CD4-positive, alpha-beta memory T cell (primary cell): ENCODE measurements at regions not wholly inside any gene's neighbourhood (a gene's known extent, or its start where the extent isn't known, plus 50 kb on each side); places are given as distances from the start of the nearest gene placed in this dataset.
A peak's percentile ranks its signal among the peaks of the same experiment; 100 is the strongest.

ENCODE experiments used
- CTCF ChIA-PET: fragments of 350-600 bp; sonication (Branson Sonifier 250); formaldehyde crosslinking; loops from one replicate; lab custom pipeline; 2021; ENCODE audit warnings: inconsistent platforms; ENCODE audit not compliant: partially characterized antibody; lab: Charles Lee
- POLR2A ChIA-PET: fragments of 350-600 bp; sonication (Branson Sonifier 250); formaldehyde crosslinking; loops from one replicate; lab custom pipeline; 2021; ENCODE audit not compliant: partially characterized antibody; lab: Charles Lee
- DNase-seq, 5 donors: peaks; one replicate each; pipeline versions ENCODE4 v3.0.0 to v3.0.0-alpha.2; 2020 to 2022; ENCODE audit warnings: mixed read lengths in 1 of 5
- H3K27ac ChIP-seq: one replicate; pipeline ENCODE4 v1.7.0; 2013; ENCODE audit warnings: low read depth, low read length
- H3K27me3 ChIP-seq: 2 replicates; pipeline ENCODE4 v1.7.0; 2013; ENCODE audit warnings: mild to moderate bottlenecking, low read length, moderate library complexity; ENCODE audit not compliant: insufficient read depth
- H3K36me3 ChIP-seq: 2 replicates; pipeline ENCODE4 v1.7.0; 2013; ENCODE audit warnings: mild to moderate bottlenecking, low read length, moderate library complexity; ENCODE audit not compliant: insufficient read depth
- H3K4me1 ChIP-seq: 2 replicates; pipeline ENCODE4 v1.7.0; 2013; ENCODE audit warnings: mild to moderate bottlenecking, low read length, moderate library complexity; ENCODE audit not compliant: insufficient read depth
- H3K4me3 ChIP-seq, 2 donors: one replicate each; pipeline ENCODE4 v1.7.0; 2013; ENCODE audit warnings: low read length in 2 of 2, mild to moderate bottlenecking in 1 of 2
- H3K9me3 ChIP-seq, 2 donors: one replicate each; pipeline ENCODE4 v1.7.0; 2013; ENCODE audit warnings: low read length in 2 of 2, control low read depth in 1 of 2; ENCODE audit not compliant: control insufficient read depth in 1 of 2
- H3K27ac Mint-ChIP-seq, 7 donors: one replicate each; pipeline ENCODE4 v1.8.0; 2020 to 2021; ENCODE audit warnings: mixed read lengths in 7 of 7, mild to moderate bottlenecking in 6 of 7, inconsistent platforms in 3 of 7, moderate library complexity in 3 of 7
- H3K27me3 Mint-ChIP-seq, 2 donors: one replicate each; pipeline ENCODE4 v1.8.0; 2020 to 2021; ENCODE audit warnings: mixed read lengths in 2 of 2
- H3K36me3 Mint-ChIP-seq, 2 donors: one replicate each; pipeline ENCODE4 v1.8.0; 2020 to 2021; ENCODE audit warnings: mixed read lengths in 2 of 2, inconsistent platforms in 1 of 2, mild to moderate bottlenecking in 1 of 2
- H3K4me1 Mint-ChIP-seq, 4 donors: one replicate each; pipeline ENCODE4 v1.8.0; 2020 to 2021; ENCODE audit warnings: mixed read lengths in 4 of 4, mild to moderate bottlenecking in 1 of 4
- H3K4me3 Mint-ChIP-seq, 8 donors: one replicate each; pipeline ENCODE4 v1.8.0; 2020 to 2021; ENCODE audit warnings: mixed read lengths in 8 of 8, mild to moderate bottlenecking in 7 of 8, moderate library complexity in 6 of 8, inconsistent platforms in 3 of 8
- H3K9me3 Mint-ChIP-seq, 8 donors: one replicate each; pipeline ENCODE4 v1.8.0; 2020 to 2021; ENCODE audit warnings: mixed read lengths in 8 of 8, mild to moderate bottlenecking in 5 of 8, inconsistent platforms in 3 of 8, moderate library complexity in 1 of 8
- intact Hi-C: fragments of 100-400 bp; cut with micrococcal nuclease; formaldehyde crosslinking; loops from one replicate; pipeline ENCODE4 v1.15.1; 2023

DNA sequence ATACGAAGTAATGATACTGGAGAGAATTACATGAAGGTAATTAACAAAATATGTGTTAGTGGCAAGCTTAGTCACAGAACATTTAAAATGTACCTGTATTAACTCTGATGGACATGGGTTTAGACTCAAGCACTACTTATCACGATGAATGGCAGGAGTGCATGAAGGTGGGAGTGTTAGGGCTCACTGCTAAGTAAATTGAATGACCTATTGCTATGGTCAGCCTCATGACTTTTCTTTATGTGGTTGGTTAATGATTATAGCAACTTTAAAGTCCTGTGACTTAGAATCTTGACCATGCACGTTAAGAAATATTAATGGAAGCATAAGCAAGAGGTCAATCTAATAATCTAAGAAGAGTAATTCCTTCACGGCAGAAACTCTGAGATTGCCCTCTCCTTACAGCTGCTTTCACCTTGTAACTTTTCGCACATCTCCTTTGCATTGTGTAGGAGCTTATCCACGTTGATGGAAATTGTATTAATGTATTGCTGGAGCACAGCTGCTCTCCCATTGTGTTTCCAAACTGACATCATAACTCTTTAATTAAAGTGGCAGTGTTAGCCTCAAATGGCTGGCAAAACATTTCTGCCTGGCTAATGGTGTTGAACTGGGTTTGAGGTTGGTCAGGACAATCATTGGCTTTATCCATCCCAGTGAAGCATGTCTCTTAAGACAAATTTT, 114.5 kb downstream of the RXFP2 start:
- Mint-ChIP-seq H3K27ac (peak overlapping the region in 1 of 7 donors; percentile 16), H3K4me3 (no peak overlapping the region), H3K36me3 (peaks cover 0 to 4% of the 10 kb centered on the region in 2 donors), H3K9me3 (peaks cover 0 to 2% (median 0%) of the 10 kb centered on the region in 8 donors), H3K27me3 (peaks cover 0 to 5% of the 10 kb centered on the region in 2 donors), H3K4me1 (peaks cover 7 to 18% (median 12%) of the 10 kb centered on the region in 4 donors)
- Histone ChIP-seq H3K9me3 (no peaks in the 10 kb centered on the region), H3K4me1 (peaks cover 4% of the 10 kb centered on the region), H3K27me3 (no peaks in the 10 kb centered on the region), H3K4me3 (no peak overlapping the region), H3K36me3 (no peaks in the 10 kb centered on the region), H3K27ac (no peak overlapping the region)
- ChIA-PET POLR2A (no interaction called here), CTCF (no interaction called here)
- no peak for DNase-seq
- intact Hi-C loops, result no loop called here

- Mint-ChIP-seq H3K4me3 (no peak overlapping the region), H3K27ac (no peak overlapping the region), H3K4me1 (peaks cover 2 to 6% (median 5%) of the 10 kb centered on the region in 4 donors), H3K36me3 (peaks cover 0 to 14% of the 10 kb centered on the region in 2 donors), H3K27me3 (peaks cover 0 to 3% of the 10 kb centered on the region in 2 donors), H3K9me3 (peaks cover 0 to 3% (median 0%) of the 10 kb centered on the region in 8 donors)
- no peak overlapping the region for H3K4me3 ChIP-seq
- CTCF ChIA-PET, result no interaction called here
- H3K36me3 ChIP-seq, result no peaks in the 10 kb centered on the region
- no peaks in the 10 kb centered on the region for H3K9me3 ChIP-seq
- H3K27me3 ChIP-seq, result no peaks in the 10 kb centered on the region
- no peak for DNase-seq
- no peaks in the 10 kb centered on the region for H3K4me1 ChIP-seq
- POLR2A ChIA-PET, result no interaction called here
- intact Hi-C loops, result no loop called here
- no peak overlapping the region for H3K27ac ChIP-seq
Measured at GRCh38 chr13:31859571-31859970, 120.2 kb downstream of the RXFP2 start.

GRCh38 chr13:31860002-31860401, 120.7 kb downstream of the RXFP2 start:
- Mint-ChIP-seq H3K27me3 (peaks cover 0 to 3% of the 10 kb centered on the region in 2 donors), H3K4me3 (no peak overlapping the region), H3K4me1 (peaks cover 2 to 10% (median 5%) of the 10 kb centered on the region in 4 donors), H3K9me3 (peaks cover 0 to 3% (median 0%) of the 10 kb centered on the region in 8 donors), H3K27ac (peak overlapping the region in 1 of 7 donors; percentile 22), H3K36me3 (peaks cover 0 to 14% of the 10 kb centered on the region in 2 donors)
- Histone ChIP-seq H3K36me3 (no peaks in the 10 kb centered on the region), H3K4me3 (no peak overlapping the region), H3K27ac (no peak overlapping the region), H3K4me1 (no peaks in the 10 kb centered on the region), H3K27me3 (no peaks in the 10 kb centered on the region), H3K9me3 (no peaks in the 10 kb centered on the region)
- ChIA-PET POLR2A (no interaction called here), CTCF (no interaction called here)
- no peak for DNase-seq
- intact Hi-C loops, result no loop called here

DNA sequence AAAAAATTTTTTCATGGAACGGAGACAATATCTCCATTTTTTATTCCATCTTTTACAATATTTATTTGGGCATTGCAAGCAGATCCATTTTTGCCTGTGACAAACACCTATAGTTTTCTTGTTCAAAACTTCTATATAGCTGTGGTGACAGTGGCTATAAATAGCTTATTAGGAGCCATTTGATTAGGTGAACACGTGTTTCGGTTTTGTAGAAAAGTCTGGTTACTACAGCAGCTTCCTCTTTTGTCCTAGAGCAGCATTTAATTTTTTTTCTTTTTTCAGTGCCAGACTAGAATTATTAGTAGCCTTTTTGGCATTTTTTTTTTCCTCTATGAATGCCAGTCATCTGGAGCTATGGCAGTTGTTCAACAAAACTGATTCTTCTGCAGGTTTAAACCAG, 123.5 kb downstream of the RXFP2 start:
- Histone ChIP-seq H3K36me3 (no peaks in the 10 kb centered on the region), H3K4me1 (no peaks in the 10 kb centered on the region), H3K4me3 (no peak overlapping the region), H3K27me3 (no peaks in the 10 kb centered on the region), H3K27ac (no peak overlapping the region), H3K9me3 (no peaks in the 10 kb centered on the region)
- Mint-ChIP-seq H3K9me3 (peaks cover 0 to 3% (median 0%) of the 10 kb centered on the region in 8 donors), H3K4me1 (peaks cover 3 to 16% (median 9%) of the 10 kb centered on the region in 4 donors), H3K27me3 (peaks cover 0 to 3% of the 10 kb centered on the region in 2 donors), H3K36me3 (peaks cover 0 to 14% of the 10 kb centered on the region in 2 donors), H3K4me3 (no peak overlapping the region), H3K27ac (no peak overlapping the region)
- intact Hi-C loops, result no loop called here
- CTCF ChIA-PET, result no interaction called here
- no peak for DNase-seq
- POLR2A ChIA-PET, result no interaction called here

GRCh38 chr13:31864307-31864706, 125.0 kb downstream of the RXFP2 start:
- Histone ChIP-seq H3K9me3 (no peaks in the 10 kb centered on the region), H3K36me3 (no peaks in the 10 kb centered on the region), H3K4me1 (no peaks in the 10 kb centered on the region), H3K27me3 (no peaks in the 10 kb centered on the region), H3K4me3 (no peak overlapping the region), H3K27ac (no peak overlapping the region)
- Mint-ChIP-seq H3K27me3 (no peaks in the 10 kb centered on the region), H3K27ac (no peak overlapping the region), H3K4me1 (peaks cover 3 to 16% (median 9%) of the 10 kb centered on the region in 4 donors), H3K9me3 (peaks cover 0 to 3% (median 0%) of the 10 kb centered on the region in 8 donors), H3K4me3 (no peak overlapping the region), H3K36me3 (peaks cover 0 to 11% of the 10 kb centered on the region in 2 donors)
- POLR2A ChIA-PET, result no interaction called here
- intact Hi-C loops, result no loop called here
- CTCF ChIA-PET, result no interaction called here
- DNase-seq, result no peak

DNA sequence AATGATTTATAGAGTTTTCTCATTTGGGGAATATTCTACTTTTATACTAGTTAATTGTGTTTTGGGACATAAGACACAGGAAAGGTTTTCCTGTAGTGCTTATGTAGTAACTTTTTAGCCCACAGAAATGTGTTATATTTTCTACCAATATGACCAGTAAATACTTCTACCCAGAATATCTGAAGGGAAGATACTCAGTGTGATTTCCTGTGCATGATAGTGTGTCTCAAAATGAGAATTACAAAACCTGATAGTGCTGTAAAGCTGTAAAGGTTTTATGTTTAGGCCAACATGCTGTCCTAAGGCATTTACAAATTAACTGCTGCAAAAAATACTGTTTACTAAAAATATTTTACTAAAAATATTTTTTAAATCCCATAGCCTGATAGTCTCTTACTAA, 126.8 kb downstream of the RXFP2 start:
- no peaks in the 10 kb centered on the region for H3K4me1 ChIP-seq
- no peak overlapping the region for H3K4me3 Mint-ChIP-seq
- DNase-seq, result no peak
- peaks cover 3 to 25% (median 14%) of the 10 kb centered on the region in 4 donors for H3K4me1 Mint-ChIP-seq
- H3K36me3 Mint-ChIP-seq, result peaks cover 0 to 11% of the 10 kb centered on the region in 2 donors
- no peaks in the 10 kb centered on the region for H3K27me3 Mint-ChIP-seq
- no peaks in the 10 kb centered on the region for H3K36me3 ChIP-seq
- H3K9me3 Mint-ChIP-seq, result peaks cover 0 to 3% (median 0%) of the 10 kb centered on the region in 8 donors
- intact Hi-C loops, result no loop called here
- H3K27me3 ChIP-seq, result no peaks in the 10 kb centered on the region
- H3K4me3 ChIP-seq, result no peak overlapping the region
- POLR2A ChIA-PET, result no interaction called here
- CTCF ChIA-PET, result no interaction called here
- no peaks in the 10 kb centered on the region for H3K9me3 ChIP-seq
- no peak overlapping the region for H3K27ac ChIP-seq
- H3K27ac Mint-ChIP-seq, result no peak overlapping the region

DNA sequence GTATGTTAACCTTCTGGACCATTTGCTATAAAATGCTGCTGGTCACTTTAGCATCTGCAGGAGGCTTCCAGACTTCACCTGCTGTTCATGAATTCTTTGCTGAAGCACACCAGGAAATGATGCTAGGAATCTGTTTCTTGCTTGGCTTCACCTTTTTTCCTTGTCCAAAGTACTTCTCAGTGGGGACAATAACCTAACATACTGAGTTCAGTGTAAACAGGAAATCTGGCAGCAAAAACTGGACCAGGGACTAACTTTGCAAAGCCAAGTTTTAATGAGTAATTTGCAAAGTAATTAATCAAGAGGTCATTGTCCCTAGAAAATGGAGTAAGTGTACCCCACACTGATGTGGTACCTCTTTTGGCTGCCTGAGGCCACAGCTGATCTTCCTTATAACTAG, 128.4 kb downstream of the RXFP2 start:
- CTCF ChIA-PET, result no interaction called here

More for the DNA sequence above, 128.4 kb downstream of the RXFP2 start:
- no peak for DNase-seq
- peaks cover 4 to 21% (median 12%) of the 10 kb centered on the region in 4 donors for H3K4me1 Mint-ChIP-seq
- POLR2A ChIA-PET, result no interaction called here
- H3K27me3 Mint-ChIP-seq, result no peaks in the 10 kb centered on the region
- Histone ChIP-seq H3K27me3 (no peaks in the 10 kb centered on the region), H3K9me3 (no peaks in the 10 kb centered on the region), H3K4me1 (no peaks in the 10 kb centered on the region), H3K27ac (no peak overlapping the region), H3K4me3 (no peak overlapping the region), H3K36me3 (no peaks in the 10 kb centered on the region)
- H3K27ac Mint-ChIP-seq, result no peak overlapping the region
- no peak overlapping the region for H3K4me3 Mint-ChIP-seq
- intact Hi-C loops, result no loop called here
- peaks cover 0 to 3% (median 0%) of the 10 kb centered on the region in 8 donors for H3K9me3 Mint-ChIP-seq
- H3K36me3 Mint-ChIP-seq, result peaks cover 0 to 14% of the 10 kb centered on the region in 2 donors
